C4-2B (cell line): ENCODE measurements at regions not wholly inside any gene's neighbourhood (a gene's known extent, or its start where the extent isn't known, plus 50 kb on each side); places are given as distances from the start of the nearest gene placed in this dataset.

Experiments used
- CTCF ChIP-seq: fragments of 450-650 bp; conservative IDR thresholded peaks from 2 replicates; pipeline ENCODE4 v1.5.1; 2017; ENCODE audit warnings: mild to moderate bottlenecking
- ZFX ChIP-seq: fragments of 450-650 bp; IDR thresholded peaks from 2 replicates; pipeline ENCODE4 v1.6.1; 2017

- TF ChIP-seq CTCF (no peak), ZFX (no peak)
Observed at GRCh38 chr5:111973961-111974360, 217.0 kb upstream of the NREP start.
